ENCODE measurements at regions not wholly inside any gene's neighbourhood (a gene's known extent, or its start where the extent isn't known, plus 50 kb on each side); places are given as distances from the start of the nearest gene placed in this dataset.
"Not testable (repeated sequence)": the region's sequence is repeated elsewhere in the genome, so short reads cannot be mapped to it uniquely, and the experiment has no call there.

DNA sequence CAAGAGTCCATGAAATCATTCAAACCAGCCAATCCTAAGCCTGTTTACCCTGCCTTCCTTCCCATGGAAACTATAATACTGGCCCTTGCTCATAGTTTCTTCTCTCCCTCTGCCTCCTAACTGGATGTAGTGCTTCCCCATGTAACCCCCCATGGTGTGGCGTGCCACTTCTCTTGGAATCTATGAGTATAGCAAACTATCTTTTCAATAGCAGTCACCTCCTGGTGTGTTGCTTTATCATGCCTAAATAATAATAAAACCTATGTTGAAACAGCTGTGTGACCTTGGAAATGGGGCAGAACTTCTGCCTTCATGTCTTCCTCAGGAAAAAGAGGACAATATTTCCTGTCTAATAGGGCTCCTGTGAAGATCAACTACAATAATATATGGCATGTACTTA lies 234.8 kb upstream of the EDNRA start:
- DNase-seq, result no peak

- not testable (repeated sequence) for DNase-seq
Measured at GRCh38 chr4:147246528-147246927, 234.4 kb upstream of the EDNRA start.

DNA sequence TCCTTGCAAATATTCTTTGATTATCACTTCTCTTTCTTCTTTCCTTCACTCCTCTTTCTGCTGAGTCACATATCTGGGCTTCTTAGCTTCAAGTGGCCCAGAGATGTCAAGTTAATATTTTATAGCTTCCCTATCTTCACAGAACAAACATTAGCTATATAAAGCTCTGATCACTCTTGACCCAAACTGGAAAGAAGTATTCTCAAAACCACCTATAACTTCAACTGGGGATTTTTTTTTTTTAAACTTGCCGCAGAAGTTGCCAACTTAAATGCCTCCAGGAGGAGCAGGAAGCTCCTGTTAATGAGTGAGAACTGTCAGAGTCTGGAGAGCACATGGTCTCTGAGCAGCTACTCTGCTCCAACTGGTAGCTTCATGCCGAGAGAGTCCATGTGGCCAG lies 233.3 kb upstream of the EDNRA start:
- no peak for DNase-seq

DNA sequence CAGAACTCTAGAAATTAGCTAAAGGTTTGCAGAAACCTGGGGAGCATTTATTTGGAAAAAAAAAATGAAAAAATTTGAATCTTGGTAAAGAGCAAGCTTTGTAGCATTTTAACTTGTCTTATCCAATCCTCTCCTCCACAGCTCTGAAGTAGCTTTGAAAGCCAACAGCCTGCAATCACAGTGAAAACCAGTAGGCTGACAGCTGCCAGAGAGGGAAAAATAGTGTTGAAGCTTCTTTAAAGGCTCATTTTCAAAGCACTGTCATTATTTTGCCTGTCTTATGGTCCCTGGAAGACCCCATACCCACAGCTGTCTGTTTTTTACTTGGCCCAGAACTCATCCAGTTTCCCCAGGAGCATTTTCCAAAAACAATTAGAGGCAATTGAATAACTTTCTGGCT lies 230.8 kb upstream of the EDNRA start:
- no peak for DNase-seq

- not testable (repeated sequence) for DNase-seq
Measured at GRCh38 chr4:147255268-147255667, 225.6 kb upstream of the EDNRA start.

GRCh38 chr4:147259271-147259670 lies 221.6 kb upstream of the EDNRA start:
- not testable (repeated sequence) for DNase-seq

DNA sequence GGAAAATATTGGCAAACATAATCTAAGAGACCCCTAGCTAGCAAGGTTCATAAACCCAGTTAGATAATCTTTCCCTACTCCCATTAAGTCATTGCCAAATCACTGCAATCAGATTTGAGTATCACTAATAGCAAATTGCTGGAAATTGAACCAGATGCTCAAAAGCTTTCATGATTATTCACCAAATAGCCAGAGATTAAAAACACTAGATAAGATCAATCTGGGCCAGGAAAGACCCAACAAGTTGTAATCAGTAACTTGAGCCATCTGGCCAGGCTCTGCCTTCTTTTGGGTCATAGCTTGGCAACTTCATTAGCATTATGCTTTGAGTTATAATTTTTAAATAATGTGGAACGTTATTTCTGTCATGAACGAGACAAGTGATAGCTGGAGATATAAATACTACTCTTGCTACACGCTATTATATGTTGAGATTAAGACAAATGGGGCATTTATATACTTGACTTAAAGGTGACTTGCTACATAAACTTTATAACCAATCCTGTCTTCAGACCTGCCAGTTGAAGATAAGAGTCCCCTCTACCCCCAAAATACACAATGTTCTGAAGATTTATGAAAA lies 196.6 kb upstream of the EDNRA start:
- peak; percentile 57 for DNase-seq

GRCh38 chr4:147284935-147285334 lies 196.0 kb upstream of the EDNRA start:
- DNase-seq, result no peak

DNA sequence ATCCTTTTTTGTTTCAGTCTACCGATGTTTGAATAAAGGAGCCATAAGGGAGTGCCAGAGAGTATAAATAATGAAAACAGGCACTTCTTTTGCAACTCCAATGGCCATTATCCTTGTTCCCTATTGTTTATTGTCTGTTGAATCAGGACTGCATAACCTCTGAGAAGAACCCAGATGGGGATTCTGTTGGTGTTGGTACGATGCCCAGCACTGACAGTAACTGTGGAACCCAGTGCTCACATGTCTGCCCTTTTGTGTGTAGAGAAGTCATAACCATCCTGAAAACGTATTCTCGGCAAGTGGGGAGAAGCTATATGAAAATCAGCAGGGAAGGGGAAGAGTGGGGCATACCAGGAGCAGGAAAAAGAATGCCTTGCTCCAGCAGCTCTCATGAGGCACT lies 195.1 kb upstream of the EDNRA start:
- no peak for DNase-seq

- no peak for DNase-seq
Measured at GRCh38 chr4:147286846-147287587, 193.9 kb upstream of the EDNRA start.

GRCh38 chr4:147287588-147287890 lies 193.4 kb upstream of the EDNRA start:
- DNase-seq, result no peak

GRCh38 chr4:147288512-147288911 lies 192.4 kb upstream of the EDNRA start:
- DNase-seq, result no peak

DNA sequence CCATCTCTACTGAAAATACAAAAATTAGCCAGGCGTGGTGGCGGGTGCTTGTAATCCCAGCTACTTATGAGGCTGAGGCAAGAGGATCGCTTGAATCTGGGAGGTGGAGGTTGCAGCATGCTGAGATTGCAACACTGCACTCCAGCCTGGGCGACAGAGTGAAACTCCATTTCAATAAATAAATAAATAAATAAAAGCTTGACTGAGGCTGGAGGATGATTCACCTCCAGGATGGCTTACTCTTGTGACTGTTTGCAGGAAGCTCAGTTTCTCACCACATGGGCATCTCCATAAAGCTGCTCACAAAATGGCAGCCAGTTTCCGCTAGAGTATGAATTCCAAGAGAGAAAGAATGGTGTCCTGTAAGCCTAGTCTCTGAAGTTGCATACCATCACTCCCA lies 191.7 kb upstream of the EDNRA start:
- DNase-seq, result no peak

DNA sequence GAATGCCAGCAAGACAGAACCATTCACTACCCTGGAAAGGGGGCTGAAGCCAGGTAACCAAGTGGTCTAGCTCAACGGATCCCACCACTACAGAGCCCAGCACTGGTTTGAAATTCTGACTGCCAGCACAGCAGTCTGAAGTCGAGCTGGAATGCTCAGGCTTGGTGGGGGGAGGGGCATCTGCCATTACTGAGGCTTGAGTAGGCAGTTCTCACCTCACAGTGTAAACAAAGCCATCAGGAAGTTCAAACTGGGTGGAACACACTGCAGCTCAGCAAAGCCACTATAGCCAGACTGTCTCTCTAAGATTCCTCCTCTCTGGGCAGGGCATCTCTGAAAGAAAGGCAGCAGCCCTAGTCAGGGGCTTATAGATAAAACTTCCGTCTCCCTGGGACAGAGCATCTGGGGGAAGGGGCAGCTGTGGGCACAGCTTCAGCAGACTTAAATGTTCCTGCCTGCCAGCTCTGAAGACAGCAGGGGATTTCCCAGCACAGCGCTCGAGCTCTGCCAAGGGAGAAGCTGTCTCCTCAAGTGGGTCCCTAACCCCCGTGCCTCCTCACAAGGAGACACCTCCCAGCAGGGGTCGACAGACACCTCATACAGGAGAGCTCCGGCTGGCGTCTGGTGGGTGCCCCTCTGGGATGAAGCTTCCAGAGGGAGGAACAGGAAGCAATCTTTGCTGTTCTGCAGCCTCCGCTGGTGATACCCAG lies 188.1 kb upstream of the EDNRA start:
- not testable (repeated sequence) for DNase-seq

GRCh38 chr4:147293314-147293677 lies 187.6 kb upstream of the EDNRA start:
- DNase-seq, result not testable (repeated sequence)

DNA sequence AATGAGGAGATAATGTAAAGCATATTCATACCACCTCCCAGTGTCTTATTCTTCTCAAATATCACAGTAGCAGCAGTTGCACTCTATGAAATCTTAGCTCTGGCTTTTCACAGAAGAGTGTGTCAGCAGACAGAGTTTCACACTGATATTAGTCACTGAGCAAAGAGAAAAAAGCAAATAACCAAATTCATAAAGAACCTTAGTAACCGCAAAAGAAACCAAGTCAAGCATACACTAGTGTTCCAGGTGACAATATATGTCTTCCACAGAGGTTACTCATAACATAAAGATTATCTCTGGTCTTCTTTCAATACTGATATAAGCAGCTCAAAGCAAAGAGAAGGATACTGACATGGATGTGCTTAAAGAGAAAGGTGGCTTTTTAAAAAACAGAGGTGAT lies 181.7 kb upstream of the EDNRA start:
- DNase-seq, result no peak

DNA sequence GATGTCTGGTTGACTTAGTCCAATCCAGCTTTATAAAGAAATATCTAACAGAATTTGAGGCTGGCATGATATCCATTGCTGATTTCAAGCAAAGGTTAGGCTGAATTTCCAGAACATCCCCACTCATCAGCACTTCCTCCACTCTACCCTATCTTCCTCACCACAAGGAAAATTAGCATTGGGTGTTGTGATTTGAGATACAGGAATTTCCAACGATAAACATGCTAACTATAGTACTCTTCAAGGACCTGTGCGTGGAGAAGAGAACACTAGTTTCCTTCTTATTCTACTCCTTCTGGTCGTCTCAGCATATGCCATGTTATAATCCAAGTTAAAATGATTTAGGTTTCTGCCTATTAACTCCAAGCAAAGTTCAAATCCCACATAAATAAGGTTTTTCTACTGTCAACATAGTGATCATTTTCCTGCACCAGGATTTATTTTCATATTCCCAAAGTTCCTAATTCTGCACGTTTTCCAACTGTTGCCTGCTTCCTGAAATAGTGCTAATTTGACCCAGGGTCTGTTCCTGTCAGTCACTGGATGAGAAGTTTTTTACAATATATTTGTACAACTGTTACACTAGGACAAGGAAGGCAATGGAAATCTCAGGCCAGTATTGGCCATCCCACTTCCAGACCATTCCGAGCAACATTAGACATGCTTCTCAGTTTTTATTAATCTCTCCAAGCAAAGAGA lies 177.6 kb upstream of the EDNRA start:
- DNase-seq, result peak; percentile 50

DNA sequence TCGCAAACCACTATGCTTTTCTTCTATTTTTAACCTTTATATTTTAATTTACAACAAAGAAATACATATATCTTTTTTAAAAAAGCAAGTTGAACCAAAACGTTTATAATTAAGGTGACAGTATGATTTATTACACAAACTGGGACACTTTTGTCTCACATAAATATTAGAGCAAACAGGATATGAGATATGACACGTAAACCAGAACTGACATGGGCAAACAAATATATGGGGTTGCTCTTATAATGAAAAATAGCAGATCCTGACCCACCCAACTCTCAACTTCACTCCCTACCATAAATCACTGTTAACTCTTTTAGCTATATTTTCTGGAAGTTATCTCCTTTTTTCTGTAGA lies 177.0 kb upstream of the EDNRA start:
- peak; percentile 46 for DNase-seq

DNA sequence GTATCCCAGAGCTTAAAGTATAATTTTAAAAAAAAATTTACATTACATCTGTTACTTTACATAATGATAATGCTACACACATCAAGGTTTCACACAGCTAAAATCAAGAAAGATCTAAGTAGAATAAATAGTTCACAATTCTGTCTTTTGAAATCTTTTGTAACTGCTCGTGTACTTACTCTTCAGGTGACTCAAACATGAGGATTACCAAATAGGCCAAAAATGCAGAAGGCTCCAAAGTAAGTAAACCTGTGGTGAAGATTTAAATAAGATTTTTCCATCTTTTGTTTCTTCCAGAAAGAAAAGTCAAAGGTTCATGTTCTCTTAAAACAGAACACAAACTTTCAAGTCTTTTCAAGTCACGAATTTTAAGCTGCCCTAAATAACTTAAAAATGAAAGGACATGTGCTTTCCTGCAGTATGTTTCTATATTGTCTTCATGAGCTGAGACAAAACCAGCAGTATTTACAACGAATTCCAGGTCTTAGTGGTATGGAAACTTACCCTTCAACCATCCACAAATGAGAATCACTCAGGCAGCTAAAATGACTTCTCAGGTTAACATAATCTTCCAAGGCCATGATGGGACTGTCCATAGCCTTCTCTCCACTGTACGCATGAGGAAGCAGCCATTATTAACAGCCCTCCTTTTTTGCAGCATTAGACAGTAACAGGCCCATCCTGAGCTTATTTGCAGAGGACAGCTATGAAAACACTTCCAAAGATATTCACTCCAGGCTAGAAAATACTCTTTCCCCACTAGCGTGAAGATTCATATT lies 172.8 kb upstream of the EDNRA start:
- no peak for DNase-seq

DNA sequence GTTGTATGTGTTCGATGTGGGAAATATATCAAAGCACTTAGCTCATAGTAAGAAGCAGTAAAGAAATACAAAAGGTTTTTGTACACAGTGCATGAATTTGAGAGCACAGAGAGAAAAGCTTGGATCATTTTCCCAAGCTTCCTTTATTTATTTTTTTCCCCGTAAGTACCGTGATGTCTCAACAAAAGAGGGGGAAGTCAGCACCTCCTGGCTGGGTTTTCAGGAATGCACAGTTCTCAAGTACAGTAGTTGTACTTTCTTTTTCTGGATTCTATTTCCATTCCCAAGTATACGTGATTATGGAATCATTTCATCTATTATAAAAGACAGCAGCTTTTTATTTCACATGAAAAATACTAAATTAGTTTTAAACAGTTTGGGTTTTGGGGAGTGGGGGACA lies 171.5 kb upstream of the EDNRA start:
- no peak for DNase-seq

GRCh38 chr4:147310312-147310711 lies 170.6 kb upstream of the EDNRA start:
- DNase-seq, result no peak

GRCh38 chr4:147311956-147312355 lies 168.9 kb upstream of the EDNRA start:
- no peak for DNase-seq

Data from renal pelvis (tissue), 1 donor.